Caco-2 (cell line): ENCODE measurements at regions not wholly inside any gene's neighbourhood (a gene's known extent, or its start where the extent isn't known, plus 50 kb on each side); places are given as distances from the start of the nearest gene placed in this dataset.

Experiments used
- BruUV-seq: library from RNA; stranded (reverse); fragments of 400-500 nt; replicated peaks from 2 replicates; lab custom pipeline; 2021; lab: Mats Ljungman, UMichigan
- CTCF ChIA-PET: fragments of 300-600 bp; sonication (Branson Sonifier 250); formaldehyde crosslinking; loops from one replicate; lab custom pipeline; 2022; ENCODE audit warnings: antibody characterized with exemption; lab: Charles Lee
- POLR2A ChIA-PET: fragments of 300-600 bp; sonication (Branson Sonifier 250); formaldehyde crosslinking; loops from one replicate; lab custom pipeline; 2022; ENCODE audit warnings: antibody characterized with exemption; lab: Charles Lee
- DNase-seq, 2 experiments: peaks; one replicate each; pipeline versions ENCODE4 v3.0.0 to v3.0.0-alpha.2; 2020 to 2022
- H3K27me3 ChIP-seq: replicated peaks from 2 replicates; pipeline ENCODE4 v1.6.0; 2011; ENCODE audit warnings: low read length; ENCODE audit not compliant: control insufficient read depth, insufficient read depth
- H3K36me3 ChIP-seq: 2 replicates; pipeline ENCODE4 v1.5.1; 2011; ENCODE audit warnings: low read length; ENCODE audit not compliant: control insufficient read depth, insufficient read depth
- H3K4me1 ChIP-seq: fragments of 250-450 bp; sonication (Bioruptor Pico); 2 replicates; pipeline ENCODE4 v1.5.1; 2020; ENCODE audit warnings: mild to moderate bottlenecking
- H3K4me3 ChIP-seq: 2 replicates; pipeline ENCODE4 v1.5.1; 2011; ENCODE audit warnings: low read depth, mild to moderate bottlenecking, control low read depth, low read length
- H3K9me3 ChIP-seq: fragments of 250-450 bp; sonication (Bioruptor Pico); 2 replicates; pipeline ENCODE4 v1.5.1; 2020; ENCODE audit warnings: mild to moderate bottlenecking, moderate library complexity
- H3K27ac Mint-ChIP-seq: one replicate; pipeline ENCODE4 v1.8.0; 2022; ENCODE audit warnings: mixed read lengths; ENCODE audit not compliant: unreplicated experiment
- H3K27me3 Mint-ChIP-seq: one replicate; pipeline ENCODE4 v1.8.0; 2022; ENCODE audit warnings: mixed read lengths; ENCODE audit not compliant: insufficient read depth, unreplicated experiment
- H3K36me3 Mint-ChIP-seq: one replicate; pipeline ENCODE4 v1.8.0; 2022; ENCODE audit warnings: mild to moderate bottlenecking, mixed read lengths; ENCODE audit not compliant: insufficient read depth, unreplicated experiment
- H3K4me1 Mint-ChIP-seq: one replicate; pipeline ENCODE4 v1.8.0; 2022; ENCODE audit warnings: low read depth, mixed read lengths; ENCODE audit not compliant: unreplicated experiment
- H3K4me3 Mint-ChIP-seq: one replicate; pipeline ENCODE4 v1.8.0; 2022; ENCODE audit warnings: mild to moderate bottlenecking, moderate library complexity, mixed read lengths; ENCODE audit not compliant: unreplicated experiment
- H3K9me3 Mint-ChIP-seq: one replicate; pipeline ENCODE4 v1.8.0; 2022; ENCODE audit warnings: mixed read lengths; ENCODE audit not compliant: unreplicated experiment
- intact Hi-C: fragments of 100-400 bp; cut with micrococcal nuclease; formaldehyde crosslinking; loops from one replicate; pipeline ENCODE4 v1.10.0; 2022; ENCODE audit not compliant: unreplicated experiment
- TF ChIP-seq, protein P1 (sequence below), 2 experiments: fragments of 200-600 bp in 1 of 2; IDR thresholded peaks; 1 replicate in 1 of 2; 2 replicates in 1 of 2; pipeline versions ENCODE4 v1.5.1 to v1.8.0; 2011 to 2022; ENCODE audit warnings: antibody characterized with exemption in 1 of 2, control low read depth in 1 of 2, inconsistent platforms in 1 of 2, low read depth in 1 of 2, low read length in 1 of 2, mild to moderate bottlenecking in 1 of 2, moderate library complexity in 1 of 2; ENCODE audit not compliant: insufficient read depth in 1 of 2, severe bottlenecking in 1 of 2, unreplicated experiment in 1 of 2

- Histone ChIP-seq H3K4me1 (no peaks in the 10 kb centered on the region), H3K36me3 (no peaks in the 10 kb centered on the region), H3K27me3 (no peaks in the 10 kb centered on the region), H3K9me3 (no peaks in the 10 kb centered on the region), H3K4me3 (no peak overlapping the region)
- no peak for DNase-seq
- no peaks in the 10 kb centered on the region for H3K36me3 Mint-ChIP-seq
- no peak overlapping the region for H3K4me3 Mint-ChIP-seq
- no peak overlapping the region for H3K27ac Mint-ChIP-seq
- ChIA-PET POLR2A (no interaction called here), CTCF (no interaction called here)
- TF ChIP-seq, protein P1, sequence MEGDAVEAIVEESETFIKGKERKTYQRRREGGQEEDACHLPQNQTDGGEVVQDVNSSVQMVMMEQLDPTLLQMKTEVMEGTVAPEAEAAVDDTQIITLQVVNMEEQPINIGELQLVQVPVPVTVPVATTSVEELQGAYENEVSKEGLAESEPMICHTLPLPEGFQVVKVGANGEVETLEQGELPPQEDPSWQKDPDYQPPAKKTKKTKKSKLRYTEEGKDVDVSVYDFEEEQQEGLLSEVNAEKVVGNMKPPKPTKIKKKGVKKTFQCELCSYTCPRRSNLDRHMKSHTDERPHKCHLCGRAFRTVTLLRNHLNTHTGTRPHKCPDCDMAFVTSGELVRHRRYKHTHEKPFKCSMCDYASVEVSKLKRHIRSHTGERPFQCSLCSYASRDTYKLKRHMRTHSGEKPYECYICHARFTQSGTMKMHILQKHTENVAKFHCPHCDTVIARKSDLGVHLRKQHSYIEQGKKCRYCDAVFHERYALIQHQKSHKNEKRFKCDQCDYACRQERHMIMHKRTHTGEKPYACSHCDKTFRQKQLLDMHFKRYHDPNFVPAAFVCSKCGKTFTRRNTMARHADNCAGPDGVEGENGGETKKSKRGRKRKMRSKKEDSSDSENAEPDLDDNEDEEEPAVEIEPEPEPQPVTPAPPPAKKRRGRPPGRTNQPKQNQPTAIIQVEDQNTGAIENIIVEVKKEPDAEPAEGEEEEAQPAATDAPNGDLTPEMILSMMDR (IDR thresholded peaks at IDR 0.05; ENCODE audit: insufficient read depth in 1 of 2, low read depth in 1 of 2, low read length in 1 of 2, severe bottlenecking in 1 of 2, unreplicated experiment in 1 of 2): no peak
- H3K27me3 Mint-ChIP-seq: no peaks in the 10 kb centered on the region
- no peaks in the 10 kb centered on the region for H3K4me1 Mint-ChIP-seq
- no TSS peak for BruUV-seq
- no peaks in the 10 kb centered on the region for H3K9me3 Mint-ChIP-seq
- intact Hi-C loops: no loop called here
Observed at GRCh38 chr2:52097071-52097470, 1065.1 kb upstream of the NRXN1 start.

- Mint-ChIP-seq H3K4me1 (no peaks in the 10 kb centered on the region), H3K27ac (no peak overlapping the region), H3K9me3 (no peaks in the 10 kb centered on the region), H3K36me3 (no peaks in the 10 kb centered on the region), H3K4me3 (no peak overlapping the region), H3K27me3 (no peaks in the 10 kb centered on the region)
- no peak for DNase-seq
- Histone ChIP-seq H3K9me3 (no peaks in the 10 kb centered on the region), H3K4me1 (no peaks in the 10 kb centered on the region), H3K4me3 (no peak overlapping the region), H3K36me3 (no peaks in the 10 kb centered on the region), H3K27me3 (no peaks in the 10 kb centered on the region)
- TF ChIP-seq, protein P1 (IDR thresholded peaks at IDR 0.05; ENCODE audit: insufficient read depth in 1 of 2, low read depth in 1 of 2, low read length in 1 of 2, severe bottlenecking in 1 of 2, unreplicated experiment in 1 of 2): no peak
- intact Hi-C loops: no loop called here
- no TSS peak for BruUV-seq
- CTCF ChIA-PET: no interaction called here
- POLR2A ChIA-PET: no interaction called here
Observed at GRCh38 chr2:52084759-52085158, 1052.8 kb upstream of the NRXN1 start.

- TF ChIP-seq, protein P1 (IDR thresholded peaks at IDR 0.05; ENCODE audit: insufficient read depth in 1 of 2, low read depth in 1 of 2, low read length in 1 of 2, severe bottlenecking in 1 of 2, unreplicated experiment in 1 of 2): no peak
- Mint-ChIP-seq H3K4me3 (no peak overlapping the region), H3K27me3 (no peaks in the 10 kb centered on the region), H3K9me3 (no peaks in the 10 kb centered on the region), H3K27ac (no peak overlapping the region), H3K4me1 (no peaks in the 10 kb centered on the region), H3K36me3 (no peaks in the 10 kb centered on the region)
- no TSS peak for BruUV-seq
- intact Hi-C loops: no loop called here
- Histone ChIP-seq H3K36me3 (no peaks in the 10 kb centered on the region), H3K9me3 (no peaks in the 10 kb centered on the region), H3K27me3 (no peaks in the 10 kb centered on the region), H3K4me3 (no peak overlapping the region), H3K4me1 (no peaks in the 10 kb centered on the region)
- ChIA-PET CTCF (no interaction called here), POLR2A (no interaction called here)
- DNase-seq: no peak
Observed at GRCh38 chr2:52083214-52083613, 1051.3 kb upstream of the NRXN1 start.
